SU-DHL-6 (cell line): ENCODE measurements at regions not wholly inside any gene's neighbourhood (a gene's known extent, or its start where the extent isn't known, plus 50 kb on each side); places are given as distances from the start of the nearest gene placed in this dataset.
"Not testable (repeated sequence)": the region's sequence is repeated elsewhere in the genome, so short reads cannot be mapped to it uniquely, and the experiment has no call there.

Experiments used
- H2AFZ ChIP-seq: fragments of 200-600 bp; sonication (generic); 2 replicates; pipeline ENCODE4 v1.6.1; 2014; ENCODE audit warnings: low read depth, mild to moderate bottlenecking, moderate library complexity, mixed read lengths, antibody characterized with exemption, low read length; ENCODE audit not compliant: severe bottlenecking
- H3F3A ChIP-seq: fragments of 200-600 bp; shearing (Covaris generic); 2 replicates; pipeline ENCODE4 v1.6.0; 2016; ENCODE audit warnings: antibody characterized with exemption, mild to moderate bottlenecking; ENCODE audit not compliant: insufficient read depth
- H3K27ac ChIP-seq: fragments of 200-600 bp; sonication (generic); 2 replicates; pipeline ENCODE4 v1.5.1; 2016; ENCODE audit warnings: low read depth, mild to moderate bottlenecking, low read length, moderate library complexity, mixed read lengths
- H3K27me3 ChIP-seq: fragments of 200-600 bp; sonication (generic), shearing (Covaris generic); 2 replicates; pipeline ENCODE4 v1.6.0; 2014; ENCODE audit warnings: mild to moderate bottlenecking, low read length
- H3K36me3 ChIP-seq: fragments of 200-600 bp; sonication (generic); 2 replicates; pipeline ENCODE4 v1.6.1; 2014; ENCODE audit warnings: mild to moderate bottlenecking, low read length, mixed read lengths
- H3K4me2 ChIP-seq: fragments of 300-600, 200-600 bp; shearing (Covaris generic), sonication (generic); 2 replicates; pipeline ENCODE4 v1.6.0; 2014; ENCODE audit warnings: low read length, low read depth, mild to moderate bottlenecking; ENCODE audit not compliant: poor library complexity, severe bottlenecking
- H3K4me3 ChIP-seq: fragments of 200-600 bp; sonication (generic); 2 replicates; pipeline ENCODE4 v1.5.1; 2014; ENCODE audit warnings: antibody characterized with exemption, low read length, mild to moderate bottlenecking, mixed read lengths; ENCODE audit not compliant: insufficient read depth, poor library complexity, severe bottlenecking
- H3K79me2 ChIP-seq: fragments of 200-600 bp; sonication (generic); 2 replicates; pipeline ENCODE4 v1.6.1; 2014; ENCODE audit warnings: mild to moderate bottlenecking, low read length, moderate library complexity; ENCODE audit not compliant: insufficient read depth
- H3K9ac ChIP-seq: fragments of 200-600 bp; sonication (generic); 2 replicates; pipeline ENCODE4 v1.7.0; 2014; ENCODE audit warnings: mild to moderate bottlenecking, low read length
- H3K9me2 ChIP-seq: fragments of 200-600 bp; sonication (generic); replicated peaks from 2 replicates; pipeline ENCODE4 v1.6.1; 2014; ENCODE audit warnings: low read length; ENCODE audit not compliant: insufficient read depth
- H3K9me3 ChIP-seq: fragments of 200-600 bp; sonication (generic); 2 replicates; pipeline ENCODE4 v1.6.1; 2014; ENCODE audit warnings: low read length, mixed read lengths; ENCODE audit not compliant: insufficient read depth
- H4K20me1 ChIP-seq: fragments of 200-600 bp; sonication (generic); 2 replicates; pipeline ENCODE4 v1.6.1; 2014; ENCODE audit warnings: low read depth, mild to moderate bottlenecking, antibody characterized with exemption, low read length, moderate library complexity, mixed read lengths
- CTCF ChIP-seq: fragments of 200-600 bp; sonication (generic); IDR thresholded peaks from one replicate; pipeline ENCODE4 v1.5.1; 2017; ENCODE audit warnings: antibody characterized with exemption, mild to moderate bottlenecking, low read length, moderate library complexity; ENCODE audit not compliant: insufficient read depth, poor library complexity, severe bottlenecking
- EZH2phosphoT487 ChIP-seq: fragments of 200-600 bp; sonication (generic), shearing (Covaris generic); conservative IDR thresholded peaks from 2 replicates; pipeline ENCODE4 v1.6.1; 2018; ENCODE audit warnings: mild to moderate bottlenecking, antibody characterized with exemption, low read length, moderate library complexity, mixed read lengths

DNA sequence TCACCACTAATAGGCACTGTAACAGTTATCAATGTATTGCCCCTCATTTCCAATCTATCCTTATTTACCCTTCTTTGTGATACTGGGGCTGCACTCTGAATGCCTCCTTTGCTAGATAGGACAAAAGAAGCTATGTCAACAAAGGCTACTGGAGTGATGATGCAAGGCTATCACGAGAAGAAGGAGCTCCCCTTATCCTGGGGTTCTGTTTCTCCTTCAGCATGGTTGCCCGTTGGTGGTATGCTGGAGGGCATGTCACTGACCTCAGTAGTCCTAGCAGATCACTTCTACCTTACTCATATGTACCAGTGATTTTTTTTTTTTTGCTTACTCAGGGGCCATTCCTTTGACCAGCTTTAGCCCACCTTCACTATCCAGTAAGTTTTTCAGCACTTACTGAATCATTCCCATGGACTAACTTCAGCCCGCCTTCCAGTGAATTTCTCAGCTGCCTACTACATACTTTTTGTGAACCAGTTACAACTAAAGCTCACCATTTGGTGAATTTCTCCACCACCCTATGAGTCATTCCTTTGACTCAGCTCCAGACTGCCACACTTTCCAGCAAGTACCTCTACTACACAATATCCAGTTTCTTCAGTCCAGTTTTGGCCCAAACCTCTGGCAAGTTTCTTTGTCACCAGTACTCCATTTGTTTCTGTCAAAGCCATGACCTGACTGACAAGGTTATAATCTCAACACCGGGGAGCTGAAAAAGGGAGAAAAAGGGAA is 944.5 kb downstream of the KCNT2 start:
- Histone ChIP-seq H3K27me3 (no peaks in the 10 kb centered on the region), H3K27ac (no peak overlapping the region), H4K20me1 (no peaks in the 10 kb centered on the region), H3K79me2 (no peaks in the 10 kb centered on the region), H2AFZ (peak overlapping the region; percentile 12), H3K4me2 (no peak overlapping the region), H3K36me3 (no peaks in the 10 kb centered on the region), H3K9me2 (no peaks in the 10 kb centered on the region), H3K4me3 (no peak overlapping the region), H3K9me3 (no peaks in the 10 kb centered on the region), H3K9ac (no peak overlapping the region), H3F3A (no peaks in the 10 kb centered on the region)
- no peak for TF ChIP-seq CTCF
- TF ChIP-seq EZH2phosphoT487 = no peak

- no peak overlapping the region for H3K4me3 ChIP-seq
- peak overlapping the region; percentile 3 for H3K4me2 ChIP-seq
- no peak overlapping the region for H3K9ac ChIP-seq
- no peaks in the 10 kb centered on the region for H3K9me3 ChIP-seq
- no peaks in the 10 kb centered on the region for H3K79me2 ChIP-seq
- no peaks in the 10 kb centered on the region for H3K27me3 ChIP-seq
- H4K20me1 ChIP-seq = no peaks in the 10 kb centered on the region
- H3K27ac ChIP-seq = no peak overlapping the region
- TF ChIP-seq EZH2phosphoT487 (no peak), CTCF (no peak)
- H3F3A ChIP-seq = no peaks in the 10 kb centered on the region
- no peaks in the 10 kb centered on the region for H3K9me2 ChIP-seq
- H3K36me3 ChIP-seq = no peaks in the 10 kb centered on the region
- peak overlapping the region; percentile 48 for H2AFZ ChIP-seq
These were observed 951.5 kb downstream of the KCNT2 start for GRCh38 chr1:195656780-195657179.

GRCh38 chr1:195648875-195649274 is 959.4 kb downstream of the KCNT2 start:
- not testable (repeated sequence) for H3K36me3 ChIP-seq, H3K79me2 ChIP-seq, H4K20me1 ChIP-seq, H2AFZ ChIP-seq, H3K4me3 ChIP-seq, H3K27me3 ChIP-seq, H3K9me3 ChIP-seq, H3K4me2 ChIP-seq, H3K27ac ChIP-seq, H3F3A ChIP-seq, H3K9me2 ChIP-seq, H3K9ac ChIP-seq

DNA sequence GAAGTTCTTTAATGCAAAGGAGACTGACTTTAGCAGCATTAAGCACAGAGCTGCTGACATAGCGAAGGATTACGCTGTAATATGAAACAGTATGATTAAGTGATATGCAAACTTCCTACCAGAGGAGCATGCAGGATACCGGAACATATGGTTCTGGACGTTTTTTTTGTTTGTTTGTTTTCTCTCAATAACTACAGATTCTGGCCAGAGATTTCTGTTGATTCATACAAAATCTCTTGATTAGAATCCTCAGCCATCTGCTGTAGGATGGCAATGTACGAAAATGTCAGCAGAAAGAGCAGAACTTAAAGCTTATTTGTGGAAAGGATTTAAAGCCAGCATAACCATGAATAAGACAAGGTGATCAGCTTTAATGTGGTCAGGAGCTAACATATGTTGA is 970.7 kb downstream of the KCNT2 start:
- H3K79me2 ChIP-seq = no peaks in the 10 kb centered on the region
- no peaks in the 10 kb centered on the region for H3K9me2 ChIP-seq
- H3K9ac ChIP-seq = no peak overlapping the region
- no peaks in the 10 kb centered on the region for H3K27me3 ChIP-seq
- no peaks in the 10 kb centered on the region for H4K20me1 ChIP-seq
- no peak overlapping the region for H3K4me3 ChIP-seq
- H3K27ac ChIP-seq = no peak overlapping the region
- no peaks in the 10 kb centered on the region for H3K36me3 ChIP-seq
- H2AFZ ChIP-seq = peak overlapping the region; percentile 68
- no peaks in the 10 kb centered on the region for H3K9me3 ChIP-seq
- H3K4me2 ChIP-seq = peak overlapping the region; percentile 25
- TF ChIP-seq CTCF = no peak
- no peak for TF ChIP-seq EZH2phosphoT487
- H3F3A ChIP-seq = no peaks in the 10 kb centered on the region
